Neutrophil (primary cell): ENCODE measurements at regions not wholly inside any gene's neighbourhood (a gene's known extent, or its start where the extent isn't known, plus 50 kb on each side); places are given as distances from the start of the nearest gene placed in this dataset.
"Not testable (repeated sequence)": the region's sequence is repeated elsewhere in the genome, so short reads cannot be mapped to it uniquely, and the experiment has no call there.

Experiments
- H3K27ac ChIP-seq: fragments of 200-600 bp; sonication (generic); 2 replicates; pipeline ENCODE4 v1.5.1; 2016; ENCODE audit warnings: mild to moderate bottlenecking, moderate library complexity
- H3K27me3 ChIP-seq: fragments of 200-600 bp; sonication (generic); 2 replicates; pipeline ENCODE4 v1.6.0; 2016; ENCODE audit warnings: mild to moderate bottlenecking
- H3K36me3 ChIP-seq: fragments of 200-600 bp; sonication (generic); 2 replicates; pipeline ENCODE4 v1.5.1; 2017
- H3K4me1 ChIP-seq, 2 experiments: fragments of 200-600 bp in 1 of 2; sonication (generic) in 1 of 2; 1 replicate in 1 of 2; 2 replicates in 1 of 2; pipeline versions ENCODE4 v1.5.1 to v1.6.1; 2013 to 2016; ENCODE audit warnings: low read depth in 1 of 2, low read length in 1 of 2, mild to moderate bottlenecking in 1 of 2, moderate library complexity in 1 of 2; ENCODE audit not compliant: control insufficient read depth in 1 of 2, insufficient read depth in 1 of 2
- H3K4me3 ChIP-seq, 2 experiments: fragments of 200-600 bp in 1 of 2; sonication (generic) in 1 of 2; 1 replicate in 1 of 2; 2 replicates in 1 of 2; pipeline ENCODE4 v1.5.1; 2013 to 2016; ENCODE audit warnings: low read depth in 1 of 2, low read length in 1 of 2, mild to moderate bottlenecking in 1 of 2, moderate library complexity in 1 of 2
- H3K9me3 ChIP-seq: fragments of 200-600 bp; sonication (generic); 2 replicates; pipeline ENCODE4 v1.5.1; 2016
- CTCF ChIP-seq: fragments of 200-600 bp; sonication (generic); IDR thresholded peaks from 2 replicates; pipeline ENCODE4 v1.5.1; 2016; ENCODE audit warnings: antibody characterized with exemption

- H3K9me3 ChIP-seq, H3K27ac ChIP-seq, H3K27me3 ChIP-seq, H3K4me1 ChIP-seq, H3K36me3 ChIP-seq, H3K4me3 ChIP-seq: not testable (repeated sequence)
Measured at GRCh38 chr1:228611707-228612106, 123.6 kb upstream of the RHOU start.

DNA sequence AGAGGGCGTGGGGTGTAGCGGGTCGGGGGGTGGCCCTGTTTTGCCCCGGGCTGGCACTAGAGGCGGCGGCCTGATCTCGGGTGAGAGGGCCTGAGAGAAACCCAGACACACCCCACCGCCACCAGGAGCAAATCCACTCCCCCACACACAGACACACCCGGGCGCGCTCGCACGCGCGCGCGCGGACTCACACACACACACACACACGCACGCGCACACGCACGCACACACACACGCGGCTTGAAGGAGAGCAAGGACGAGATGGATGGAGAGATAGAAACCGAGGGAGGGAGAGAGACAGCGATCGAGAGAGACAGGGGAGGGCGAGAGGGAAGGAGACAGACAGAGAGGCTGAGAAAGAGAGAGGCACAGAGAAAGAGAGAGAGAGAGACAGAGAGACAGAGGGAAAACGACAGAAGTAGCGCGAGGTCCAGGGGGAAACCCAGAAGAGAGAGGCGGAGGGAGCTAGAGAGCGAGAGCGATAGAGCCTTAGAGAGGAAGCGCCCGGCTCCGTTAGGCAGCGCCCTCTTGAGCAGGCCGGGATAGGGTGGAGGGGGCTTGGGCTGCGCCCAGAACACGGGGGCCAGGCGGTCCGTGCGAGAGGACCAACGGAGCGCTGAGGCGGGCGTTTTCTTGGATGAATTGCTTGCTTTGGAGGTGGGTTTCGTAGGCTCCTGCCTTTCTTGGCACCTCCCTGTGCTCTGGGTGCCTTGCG lies 113.1 kb upstream of the RHOU start:
- H3K27ac ChIP-seq, H3K4me1 ChIP-seq, H3K9me3 ChIP-seq, H3K36me3 ChIP-seq, H3K4me3 ChIP-seq, H3K27me3 ChIP-seq: not testable (repeated sequence)

GRCh38 chr1:228626481-228626880 lies 108.8 kb upstream of the RHOU start:
- not testable (repeated sequence) for H3K27me3 ChIP-seq, H3K4me3 ChIP-seq, H3K9me3 ChIP-seq, H3K27ac ChIP-seq, H3K36me3 ChIP-seq, H3K4me1 ChIP-seq

DNA sequence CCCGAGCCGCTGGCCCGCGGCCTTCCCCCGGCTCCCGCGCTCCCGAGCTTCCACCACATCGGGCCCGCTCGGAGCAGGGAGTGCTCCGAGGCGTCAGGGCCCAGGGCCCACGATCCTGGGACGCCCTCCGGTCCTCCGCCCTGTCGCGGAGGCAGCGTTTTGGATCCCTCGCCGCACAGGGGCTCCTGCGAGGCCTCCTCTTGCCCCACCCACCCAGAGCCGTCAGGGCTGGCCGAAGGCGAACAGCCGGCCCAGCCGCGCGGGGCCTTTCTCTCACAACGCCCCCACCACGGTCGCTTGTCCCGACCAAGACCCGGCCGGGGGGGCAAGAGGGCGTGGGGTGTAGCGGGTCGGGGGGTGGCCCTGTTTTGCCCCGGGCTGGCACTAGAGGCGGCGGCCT lies 102.4 kb upstream of the RHOU start:
- not testable (repeated sequence) for H3K27ac ChIP-seq, H3K4me3 ChIP-seq, H3K4me1 ChIP-seq, H3K36me3 ChIP-seq, H3K9me3 ChIP-seq
- H3K27me3 ChIP-seq: peaks cover 14% of the 10 kb centered on the region

- H3K27me3 ChIP-seq: peaks cover 14% of the 10 kb centered on the region
- H3K27ac ChIP-seq, H3K4me1 ChIP-seq, H3K9me3 ChIP-seq, H3K36me3 ChIP-seq: not testable (repeated sequence)
- H3K4me3 ChIP-seq: peak overlapping the region in 1 of 2 experiments; percentile 41
Measured at GRCh38 chr1:228635304-228635703, 100.0 kb upstream of the RHOU start.

DNA sequence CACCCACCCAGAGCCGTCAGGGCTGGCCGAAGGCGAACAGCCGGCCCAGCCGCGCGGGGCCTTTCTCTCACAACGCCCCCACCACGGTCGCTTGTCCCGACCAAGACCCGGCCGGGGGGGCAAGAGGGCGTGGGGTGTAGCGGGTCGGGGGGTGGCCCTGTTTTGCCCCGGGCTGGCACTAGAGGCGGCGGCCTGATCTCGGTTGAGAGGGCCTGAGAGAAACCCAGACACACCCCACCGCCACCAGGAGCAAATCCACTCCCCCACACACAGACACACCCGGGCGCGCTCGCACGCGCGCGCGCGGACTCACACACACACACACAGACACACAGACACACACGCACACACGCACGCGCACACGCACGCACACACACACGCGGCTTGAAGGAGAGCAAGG lies 97.8 kb upstream of the RHOU start:
- H3K4me1 ChIP-seq, H3K9me3 ChIP-seq, H3K27ac ChIP-seq, H3K4me3 ChIP-seq, H3K36me3 ChIP-seq: not testable (repeated sequence)
- peaks cover 14% of the 10 kb centered on the region for H3K27me3 ChIP-seq

GRCh38 chr1:228646717-228647522 lies 88.4 kb upstream of the RHOU start:
- Histone ChIP-seq H3K27ac (no peak overlapping the region), H3K27me3 (peaks cover 55% of the 10 kb centered on the region), H3K36me3 (no peaks in the 10 kb centered on the region), H3K9me3 (no peaks in the 10 kb centered on the region), H3K4me1 (peaks cover 19 to 20% of the 10 kb centered on the region in 2 experiments), H3K4me3 (peak overlapping the region; percentile 30 to 54)
- no peak for TF ChIP-seq CTCF

DNA sequence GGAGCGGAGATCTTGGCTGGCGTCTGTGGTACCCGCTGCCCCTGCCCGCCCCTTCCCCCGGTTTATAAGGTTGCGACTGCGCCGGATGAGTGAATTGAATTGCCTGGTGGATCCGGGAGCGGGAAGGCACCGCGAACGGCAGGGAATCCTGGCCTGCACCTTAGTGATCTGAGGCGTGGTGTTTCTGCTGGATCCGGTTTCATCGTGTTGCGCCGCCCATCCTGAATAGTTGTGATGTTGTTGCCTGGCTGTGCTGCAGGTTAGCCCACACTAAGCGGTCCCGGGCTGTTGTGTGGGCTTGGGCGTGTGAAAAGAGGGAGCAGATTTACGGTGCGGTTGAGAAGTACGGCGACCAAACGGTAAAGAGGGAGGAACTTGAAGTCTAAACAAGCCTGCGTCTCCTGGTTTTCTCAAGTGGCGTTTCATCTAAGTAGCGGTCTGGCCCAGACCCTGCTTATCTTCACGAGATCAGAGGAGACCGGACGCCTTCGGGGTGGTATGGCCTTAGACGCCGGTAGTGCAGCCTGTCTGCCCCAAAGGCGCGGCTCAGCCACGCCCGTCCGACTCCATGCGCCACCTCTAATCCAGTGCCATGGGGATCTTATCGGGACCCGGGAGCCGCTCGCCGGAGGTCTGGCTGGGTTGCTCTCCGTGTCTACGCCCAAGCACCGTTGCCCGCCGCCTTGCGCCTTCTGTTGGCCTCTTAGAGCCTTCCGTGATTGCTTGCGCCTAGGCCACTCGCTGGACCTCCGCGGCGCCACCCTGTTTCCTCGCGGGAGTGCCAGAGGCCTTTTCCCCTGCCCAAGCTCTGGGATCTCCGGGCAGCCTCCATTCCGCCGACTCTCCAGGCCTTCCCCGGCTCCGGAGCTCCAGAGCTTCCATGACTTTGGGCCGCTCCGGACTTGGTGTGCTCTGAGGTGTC lies 87.5 kb upstream of the RHOU start:
- Histone ChIP-seq H3K36me3 (no peaks in the 10 kb centered on the region), H3K27ac (no peak overlapping the region), H3K27me3 (peaks cover 64% of the 10 kb centered on the region), H3K9me3 (no peaks in the 10 kb centered on the region), H3K4me1 (peaks cover 19 to 20% of the 10 kb centered on the region in 2 experiments), H3K4me3 (peak overlapping the region; percentile 30 to 54)
- no peak for TF ChIP-seq CTCF
